ENCODE measurements at regions not wholly inside any gene's neighbourhood (a gene's known extent, or its start where the extent isn't known, plus 50 kb on each side); places are given as distances from the start of the nearest gene placed in this dataset.
"Not testable (repeated sequence)": the region's sequence is repeated elsewhere in the genome, so short reads cannot be mapped to it uniquely, and the experiment has no call there.

DNA sequence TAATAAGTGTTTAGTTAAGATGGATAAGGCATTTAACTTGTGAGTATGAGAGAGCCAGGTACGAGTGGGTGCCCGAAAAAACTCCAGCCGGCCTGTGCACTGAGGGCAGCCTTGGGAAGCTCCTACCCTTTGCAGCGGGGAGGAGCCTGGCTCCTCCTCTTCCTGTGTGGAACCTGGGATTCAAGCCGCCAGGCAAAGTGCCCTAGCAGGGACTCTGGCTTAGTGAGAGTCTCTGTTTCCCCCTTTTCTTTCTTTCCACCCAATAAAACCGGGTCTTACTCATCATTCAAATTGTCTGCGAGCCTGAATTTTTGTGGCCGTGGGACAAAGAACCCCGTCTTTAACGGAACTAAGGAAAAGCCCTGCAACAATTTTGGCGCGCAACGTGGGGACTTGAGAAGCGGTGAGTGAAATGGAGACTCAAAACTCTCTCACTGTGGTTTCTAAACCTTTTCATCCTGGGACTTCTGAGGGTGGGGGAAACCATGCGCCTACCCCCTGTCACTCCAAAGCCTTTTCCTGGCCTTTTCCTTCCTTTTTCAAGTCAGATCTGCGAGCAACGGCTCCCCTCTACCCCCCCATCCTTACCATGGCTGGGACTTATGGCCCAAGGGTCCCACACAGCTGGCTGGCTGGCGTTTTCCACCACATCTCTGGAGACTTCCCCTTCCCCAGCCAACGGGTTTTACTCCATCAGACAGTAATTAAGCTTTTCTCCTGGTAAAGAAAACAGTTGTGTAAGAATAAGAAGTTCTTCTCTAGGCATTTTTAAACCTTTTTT, 535.7 kb upstream of the ACO1 start:
- no peak for DNase-seq

DNA sequence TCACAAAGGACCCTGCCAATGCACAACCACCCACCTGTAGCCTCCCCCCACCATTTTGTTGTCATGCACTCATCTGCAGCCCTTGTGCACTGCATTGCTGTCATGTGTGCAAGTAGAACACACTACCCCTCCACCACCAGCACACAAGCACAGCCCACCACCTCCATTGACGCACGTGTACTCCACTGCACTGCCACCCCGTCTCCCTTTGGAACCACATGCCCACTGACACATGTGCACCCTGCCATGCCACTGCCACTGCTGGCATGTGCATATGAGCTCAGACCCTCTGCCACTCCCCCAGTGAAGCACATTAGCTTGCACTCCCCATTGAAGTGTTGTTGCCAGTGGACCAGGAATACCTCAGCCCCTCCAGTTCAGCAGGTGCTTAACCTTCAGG, 530.3 kb upstream of the ACO1 start:
- DNase-seq, result no peak

DNA sequence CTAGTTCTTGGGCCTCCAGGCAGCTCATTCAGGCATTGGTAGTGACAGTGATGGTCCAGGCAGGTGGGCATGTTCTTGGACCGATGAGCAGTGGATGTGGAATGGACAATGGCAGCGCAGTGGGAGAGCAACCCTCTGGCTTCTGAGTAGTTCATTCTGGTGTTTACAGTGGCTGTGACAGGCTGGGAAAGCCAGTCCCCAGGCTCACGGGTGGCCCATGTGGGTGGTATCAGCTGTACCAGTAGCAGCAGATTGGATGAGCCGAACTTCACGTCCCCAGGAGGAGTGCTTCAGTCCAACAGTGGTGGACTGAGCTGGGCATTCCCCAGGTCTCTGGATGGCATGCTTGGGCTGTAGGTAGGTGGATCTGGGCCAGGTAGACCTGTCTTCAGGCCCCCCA, 515.6 kb upstream of the ACO1 start:
- DNase-seq, result no peak

DNA sequence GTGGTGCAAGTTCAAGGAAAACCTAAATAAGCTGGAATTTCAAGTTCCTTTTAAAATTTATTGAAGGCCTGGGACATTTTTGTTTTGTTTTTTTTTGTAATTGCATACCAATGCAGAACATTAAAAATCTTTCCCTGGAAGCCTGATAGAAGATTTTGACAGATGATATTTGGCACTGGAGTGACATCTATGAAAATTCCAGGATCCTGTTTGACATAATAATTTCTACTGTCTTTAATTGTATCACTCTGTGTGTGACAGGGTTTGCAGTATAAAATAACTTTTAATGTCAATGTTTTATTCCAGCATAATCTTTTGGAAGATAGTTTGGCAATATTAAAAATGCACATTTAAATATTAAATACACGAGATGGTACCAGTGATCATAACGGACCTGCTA, 514.2 kb upstream of the ACO1 start:
- DNase-seq, result no peak

DNA sequence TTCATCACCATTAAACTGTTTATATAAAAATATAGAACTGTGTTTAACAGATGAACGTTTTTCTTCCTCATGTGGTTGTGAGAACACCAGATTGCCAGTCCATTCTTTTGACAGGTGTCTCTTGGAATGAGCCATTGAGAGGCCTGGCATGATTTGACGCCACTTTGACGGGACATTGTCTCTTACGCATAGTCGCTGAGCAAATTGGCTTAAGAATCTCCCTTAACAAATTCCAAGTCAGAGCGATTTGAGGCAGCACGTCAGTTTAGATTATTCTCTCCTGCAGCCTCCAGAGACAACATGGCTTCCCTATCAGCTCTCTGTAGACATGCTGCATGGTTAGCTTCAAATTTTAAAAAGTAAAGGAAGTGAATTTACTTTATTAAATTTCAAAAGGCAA, 510.7 kb upstream of the ACO1 start:
- DNase-seq, result no peak

DNA sequence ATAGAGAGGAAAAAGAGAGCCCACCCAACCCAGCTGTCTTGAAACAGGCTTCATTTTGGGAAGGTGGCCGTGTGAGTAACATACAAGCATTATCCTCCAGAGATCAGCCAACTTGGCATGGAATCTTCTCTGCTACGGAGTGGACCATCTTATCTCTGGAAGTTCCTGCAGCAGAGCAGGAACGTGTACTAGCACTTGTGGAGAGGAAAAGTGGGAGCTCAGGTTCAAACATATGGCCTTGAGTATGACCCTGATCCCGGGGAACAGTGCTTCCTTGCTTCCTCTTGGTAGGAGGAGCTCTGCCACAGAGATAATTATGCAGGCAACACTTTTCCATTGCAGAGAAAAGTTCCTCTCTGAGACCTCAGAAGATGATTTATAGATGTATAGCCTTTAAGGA, 490.4 kb upstream of the ACO1 start:
- no peak for DNase-seq

DNA sequence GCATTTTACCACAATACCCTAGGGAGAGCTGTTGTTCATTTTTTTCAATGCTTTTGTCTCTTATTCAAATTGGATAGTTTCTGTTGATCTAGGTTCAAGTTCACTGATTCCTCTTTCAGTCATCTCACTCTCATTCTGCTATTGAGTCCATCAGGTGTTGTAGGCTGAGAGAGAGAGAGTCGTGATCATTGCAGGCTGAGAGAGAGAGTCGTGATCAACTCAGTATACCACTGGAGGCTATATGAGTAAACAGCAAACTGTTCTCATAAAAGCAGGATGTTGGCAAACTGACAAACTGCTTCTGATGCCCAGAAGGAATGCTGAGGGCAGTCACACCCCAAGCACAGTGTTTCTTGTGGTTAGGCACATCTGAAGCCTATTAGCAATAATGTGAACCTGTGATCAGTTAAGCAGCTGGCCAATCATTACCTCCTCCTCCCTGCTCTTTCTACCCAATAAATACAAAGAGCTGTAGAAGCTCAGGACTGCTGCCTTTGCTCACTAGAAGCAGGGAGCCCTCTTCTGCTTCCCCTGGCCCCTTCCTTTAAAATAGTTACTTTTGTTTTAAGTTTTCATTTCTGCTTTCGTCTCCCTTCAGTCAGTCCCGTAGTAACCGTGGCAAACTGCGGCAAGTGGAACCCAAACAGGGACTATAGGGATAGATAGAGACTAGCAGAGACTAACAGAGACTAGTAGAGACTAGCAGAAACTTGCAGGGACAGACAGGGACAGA, 476.1 kb upstream of the ACO1 start:
- DNase-seq, result no peak

DNA sequence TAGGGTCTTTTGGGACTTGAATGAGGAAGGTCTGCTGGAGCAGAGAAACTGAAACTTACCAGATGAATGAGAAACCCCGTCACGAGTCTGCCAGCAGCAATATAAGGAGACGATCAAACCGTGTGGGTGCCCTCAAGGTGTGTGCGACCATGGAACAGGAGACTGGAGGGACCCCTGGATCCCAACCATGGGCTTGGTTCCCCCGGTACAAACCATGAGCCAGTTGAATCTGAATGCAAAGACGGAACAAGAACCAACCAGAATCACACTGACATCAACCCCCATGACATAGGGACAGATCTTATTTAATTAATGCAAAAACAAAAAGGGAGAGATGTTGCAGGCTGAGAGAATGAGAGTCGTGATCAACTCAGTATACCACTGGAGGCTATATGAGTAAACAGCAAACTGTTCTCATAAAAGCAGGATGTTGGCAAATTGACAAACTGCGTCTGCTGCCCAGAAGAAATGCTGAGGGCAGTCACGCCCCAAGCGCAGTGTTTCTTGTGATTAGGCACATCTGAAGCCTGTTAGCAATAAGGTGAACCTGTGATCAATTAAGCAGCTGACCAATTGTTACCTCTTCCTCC, 475.5 kb upstream of the ACO1 start:
- DNase-seq, result no peak

DNA sequence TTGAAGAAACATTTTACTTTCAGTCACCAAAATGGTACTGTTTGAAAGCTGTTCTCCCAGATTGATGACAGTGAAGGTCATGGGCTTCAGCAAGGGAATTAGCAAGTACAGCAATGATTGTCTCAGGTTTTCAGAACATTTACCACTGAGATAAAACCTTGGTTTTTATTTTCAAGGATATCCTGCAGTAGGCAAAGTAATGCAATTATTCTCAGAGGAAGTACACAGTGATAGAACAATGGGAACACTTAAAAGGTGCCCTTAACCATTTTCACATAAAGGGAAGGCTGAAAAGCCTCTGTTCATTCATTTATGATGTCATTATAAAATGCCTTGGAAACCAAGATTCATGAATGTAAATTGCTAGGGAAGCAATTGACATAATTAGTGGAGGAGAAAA, 471.8 kb upstream of the ACO1 start:
- DNase-seq, result no peak

DNA sequence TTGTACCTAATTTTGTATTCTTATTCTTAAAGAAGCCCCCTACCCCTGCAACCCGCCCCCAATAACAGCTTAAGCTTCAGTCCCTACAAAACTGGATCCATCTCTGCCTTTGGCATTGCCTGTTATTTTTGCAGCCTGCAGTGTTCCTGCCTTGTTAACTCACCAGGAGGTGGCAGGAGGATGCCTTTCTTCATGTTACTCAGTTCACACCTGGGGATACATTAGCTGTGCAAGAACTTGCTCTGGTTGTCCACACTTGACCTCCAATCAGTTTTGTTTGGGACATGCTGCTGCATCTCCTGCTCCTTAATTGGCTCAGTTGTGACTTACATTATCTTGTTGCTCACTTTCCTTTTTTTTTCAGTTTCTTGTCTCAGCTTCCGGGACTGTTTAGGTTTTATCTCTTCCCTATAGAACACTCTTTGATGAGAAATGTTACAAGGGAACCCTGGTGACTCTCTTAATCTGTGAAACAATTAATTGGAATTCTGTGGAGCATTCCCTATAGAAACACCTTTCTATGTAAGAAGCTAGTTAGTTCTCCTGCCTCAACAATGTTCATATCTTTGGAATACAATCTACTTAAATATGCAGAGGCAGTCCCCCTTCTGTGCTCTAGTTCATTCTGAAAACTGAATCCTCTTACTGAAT, 467.7 kb upstream of the ACO1 start:
- no peak for DNase-seq

DNA sequence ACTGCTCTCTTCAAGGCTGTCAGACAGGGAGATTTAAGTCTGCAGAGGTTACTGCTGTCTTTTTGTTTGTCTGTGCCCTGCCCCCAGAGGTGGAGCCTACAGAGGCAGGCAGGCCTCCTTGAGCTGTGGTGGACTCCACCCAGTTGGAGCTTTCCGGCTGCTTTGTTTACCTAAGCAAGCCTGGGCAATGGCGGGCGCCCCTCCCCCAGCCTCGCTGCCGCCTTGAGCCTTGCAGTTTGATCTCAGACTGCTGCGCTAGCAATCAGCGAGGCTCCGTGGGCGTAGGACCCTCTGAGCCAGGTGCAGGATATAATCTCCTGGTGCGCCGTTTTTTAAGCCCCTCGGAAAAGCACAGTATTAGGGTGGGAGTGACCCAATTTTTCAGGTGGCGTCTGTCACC, 446.7 kb upstream of the ACO1 start:
- not testable (repeated sequence) for DNase-seq

DNA sequence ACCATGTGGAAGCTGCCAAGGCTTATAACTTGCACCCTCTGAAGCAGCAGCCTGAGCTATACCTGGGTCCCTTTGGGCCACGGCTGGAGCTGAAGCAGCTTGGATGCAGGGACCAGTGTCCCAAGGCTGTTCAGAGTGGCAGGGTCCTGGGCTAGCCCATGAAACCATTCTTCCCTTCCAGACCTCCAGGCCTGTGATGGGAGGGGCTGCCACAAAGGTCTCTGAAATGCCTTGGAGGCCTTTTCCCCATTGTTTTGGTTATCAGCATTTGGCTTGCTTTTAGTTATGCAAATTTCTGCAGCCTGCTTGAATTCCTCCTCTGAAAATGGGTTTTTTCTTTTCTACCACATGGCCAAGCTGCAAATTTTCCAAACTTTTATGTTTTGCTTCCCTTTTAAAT, 433.7 kb upstream of the ACO1 start:
- no peak for DNase-seq

DNA sequence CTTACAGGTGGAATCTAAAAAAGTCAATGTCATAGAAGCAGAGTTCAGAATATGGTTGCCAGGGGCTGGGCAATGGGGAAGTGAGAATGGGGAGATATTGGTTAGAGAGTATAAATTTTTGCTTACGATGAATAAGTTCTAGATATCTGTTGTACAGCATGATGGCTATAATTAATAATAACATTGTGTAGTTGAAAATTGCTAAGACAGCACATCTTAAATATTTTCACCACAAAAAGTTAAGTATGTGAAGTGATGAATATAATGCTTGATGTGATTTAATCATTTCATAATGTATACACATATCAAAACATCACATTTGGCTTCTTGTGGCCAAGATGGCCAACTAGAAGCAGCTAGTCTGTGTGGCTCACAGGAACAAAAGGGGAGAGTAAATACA, 425.9 kb upstream of the ACO1 start:
- DNase-seq, result no peak

DNA sequence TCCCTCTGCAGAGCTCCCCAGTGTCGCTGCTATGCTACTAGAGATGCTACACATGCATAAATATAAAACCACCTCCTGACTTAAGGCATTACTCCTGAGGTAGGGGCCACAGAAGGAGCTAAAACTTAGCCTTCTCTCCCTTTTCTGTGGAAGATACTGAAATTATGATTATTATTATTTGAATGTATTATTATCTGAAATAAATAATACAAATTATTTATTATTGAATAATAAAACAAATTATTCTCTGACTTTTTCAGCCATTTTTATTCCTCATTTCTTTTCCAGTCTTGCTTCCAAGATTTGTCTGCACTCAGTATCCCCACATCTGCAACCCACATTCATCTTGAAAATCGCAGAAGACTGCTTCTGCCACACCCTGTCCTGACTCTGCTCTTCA, 414.9 kb upstream of the ACO1 start:
- no peak for DNase-seq

DNA sequence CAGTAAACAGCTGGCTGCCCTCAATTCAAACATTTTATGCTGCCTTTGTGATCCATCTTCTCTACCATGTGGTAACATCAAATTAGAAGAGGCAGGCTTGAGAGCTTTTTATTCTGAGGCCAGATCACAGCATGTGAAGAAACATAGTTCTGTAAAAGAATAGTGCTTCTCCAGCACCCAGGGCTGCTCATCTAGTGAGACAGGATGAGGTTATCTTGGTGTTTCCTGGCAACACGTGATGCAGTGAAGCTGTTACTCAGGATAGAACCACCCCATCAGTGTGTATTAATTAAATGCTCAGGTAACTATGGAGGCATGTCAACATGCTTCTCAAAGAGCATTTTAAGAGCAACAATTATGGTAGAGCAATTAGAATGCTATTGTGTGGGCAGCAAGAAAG, 400.5 kb upstream of the ACO1 start:
- no peak for DNase-seq

DNA sequence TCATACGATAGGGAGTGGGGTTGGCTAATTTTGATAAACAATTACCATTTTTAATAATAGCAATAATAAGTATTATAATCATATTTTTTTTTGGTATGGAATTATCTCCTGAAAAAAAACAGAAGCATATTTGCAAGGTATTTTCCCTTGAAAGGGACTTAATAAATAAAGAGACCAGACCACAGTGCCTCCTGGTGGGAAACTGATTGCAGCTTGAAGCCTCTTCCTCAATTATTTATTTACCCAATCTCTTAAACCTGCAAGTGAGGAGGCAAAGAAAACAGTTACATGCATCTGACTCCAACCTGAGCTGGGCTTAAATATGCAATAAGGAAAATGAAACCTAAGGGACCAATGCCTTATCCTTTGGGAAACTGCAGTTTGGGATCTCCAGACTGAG, 388.1 kb upstream of the ACO1 start:
- no peak for DNase-seq

DNA sequence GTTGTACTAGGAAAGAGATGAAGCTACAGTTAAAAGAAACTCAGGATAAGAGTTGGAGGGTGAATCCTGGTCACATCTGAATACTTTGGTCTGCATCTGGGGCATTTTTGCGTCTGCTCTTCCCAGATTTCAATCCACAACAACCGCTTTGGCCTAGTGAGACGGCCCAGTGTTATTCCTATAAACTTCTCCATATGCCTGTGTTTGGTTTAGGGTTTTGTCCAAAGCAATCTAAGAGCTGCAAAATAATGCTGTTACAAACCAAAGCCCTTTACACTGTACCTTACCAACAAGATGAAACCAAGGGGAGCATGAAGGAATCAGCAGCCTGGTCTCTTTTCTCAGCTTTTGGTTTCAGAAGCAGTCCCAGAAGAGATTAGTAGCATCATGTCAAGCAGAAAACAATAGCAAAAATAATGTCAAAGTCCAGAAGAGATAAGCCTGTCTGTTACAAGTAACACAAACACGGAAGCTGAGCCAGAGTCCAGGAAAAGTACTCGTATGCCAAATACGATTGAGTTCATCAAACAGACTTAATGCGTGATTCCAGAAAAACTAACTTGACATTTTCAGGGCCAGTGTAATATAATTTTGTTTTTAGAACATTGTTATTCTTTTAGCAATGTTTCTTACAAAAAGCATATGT, 379.9 kb upstream of the ACO1 start:
- no peak for DNase-seq

DNA sequence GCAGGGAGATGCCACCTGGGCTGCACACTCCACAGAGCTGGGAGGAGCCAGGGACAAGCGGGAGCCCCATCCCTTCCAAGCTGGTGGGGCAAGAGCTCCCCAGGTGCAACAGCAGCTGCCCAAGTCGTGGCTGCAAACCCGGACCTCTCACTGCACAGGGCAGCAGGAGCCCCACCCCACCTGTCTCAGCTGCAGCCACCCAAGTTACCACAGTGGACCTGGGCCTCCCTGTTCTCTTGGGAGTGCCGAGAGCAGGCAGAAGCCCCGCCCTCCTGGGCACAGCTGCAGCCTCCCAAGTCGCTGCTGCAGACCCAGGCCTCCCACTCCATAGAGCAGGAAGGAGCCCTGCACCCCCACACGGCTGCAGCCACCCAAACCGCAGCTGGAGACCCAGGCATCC, 374.1 kb upstream of the ACO1 start:
- DNase-seq, result no peak

DNA sequence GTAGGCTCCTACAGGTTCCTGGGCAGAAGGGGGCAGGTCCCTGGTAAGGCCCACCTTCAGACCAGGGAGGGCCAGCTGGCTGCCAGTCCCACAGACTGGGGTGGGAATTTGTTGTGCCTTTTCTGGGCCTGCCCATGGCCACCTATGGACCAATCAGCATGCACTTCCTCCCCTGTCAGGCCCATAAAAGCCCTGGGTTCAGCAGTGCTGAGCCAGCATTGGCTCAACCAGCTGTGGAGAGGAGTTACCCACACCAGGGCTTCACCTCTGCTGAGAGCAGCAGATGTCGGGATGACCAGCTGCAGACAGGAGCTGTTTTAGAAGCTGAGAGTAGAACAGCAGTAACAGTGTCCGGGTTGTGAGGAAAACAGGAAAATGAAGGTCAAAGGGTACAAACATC, 373.4 kb upstream of the ACO1 start:
- no peak for DNase-seq

DNA sequence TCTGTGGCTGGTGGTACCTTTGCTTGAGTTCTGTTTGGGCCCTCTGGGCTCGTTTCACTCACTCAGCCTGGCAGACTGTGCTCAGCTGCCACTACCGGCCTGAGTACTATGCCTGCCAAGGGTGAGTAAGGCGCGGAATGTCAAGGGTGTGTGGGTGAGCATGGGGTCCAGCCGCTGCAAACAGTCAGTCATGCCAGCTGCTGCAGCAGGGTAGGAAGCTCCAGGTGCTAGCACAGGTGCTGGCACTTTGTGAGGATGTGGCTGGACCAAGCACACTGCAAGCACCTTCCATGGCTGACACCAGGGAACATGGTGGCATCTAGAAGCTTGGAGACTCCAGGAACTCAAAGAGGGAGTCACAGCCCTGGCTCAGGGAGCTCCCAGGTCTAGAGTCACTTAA, 368.6 kb upstream of the ACO1 start:
- no peak for DNase-seq

DNA sequence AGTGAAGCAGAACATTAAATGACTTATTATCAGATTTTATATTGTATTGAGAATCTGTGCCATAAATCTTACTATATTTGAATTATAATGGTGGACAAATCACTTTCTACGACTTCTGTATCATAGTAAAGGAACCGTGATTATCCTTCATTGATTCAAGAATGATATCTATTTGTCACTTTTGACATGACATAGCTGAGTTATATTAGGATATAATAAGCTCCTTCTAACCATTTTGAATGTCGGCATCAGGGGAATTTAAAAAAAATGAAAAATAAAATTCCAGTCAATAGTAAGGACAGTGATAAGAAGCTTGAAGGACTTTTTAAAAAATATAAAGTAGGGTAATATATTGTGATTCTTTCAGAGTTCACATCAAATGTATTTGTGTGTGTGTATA, 338.9 kb upstream of the ACO1 start:
- no peak for DNase-seq

DNA sequence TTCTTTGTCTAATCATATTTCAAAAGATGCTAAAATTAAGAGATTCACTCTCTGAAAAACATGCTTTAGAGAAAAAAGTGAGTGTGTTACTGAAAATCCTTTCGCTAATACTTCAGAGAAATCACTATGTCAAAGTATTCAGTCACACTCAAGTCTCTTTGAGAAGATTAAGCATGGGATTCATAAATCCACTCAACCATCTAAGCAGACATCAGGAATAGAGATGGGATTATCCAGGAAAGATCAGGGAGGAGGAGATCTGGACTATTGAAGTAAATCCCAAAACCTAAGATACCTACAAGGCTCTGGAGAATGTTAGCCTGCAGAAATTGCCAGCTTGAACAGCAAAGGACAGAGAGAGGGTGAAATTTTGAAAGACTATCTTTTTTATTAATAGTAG, 317.2 kb upstream of the ACO1 start:
- no peak for DNase-seq

DNA sequence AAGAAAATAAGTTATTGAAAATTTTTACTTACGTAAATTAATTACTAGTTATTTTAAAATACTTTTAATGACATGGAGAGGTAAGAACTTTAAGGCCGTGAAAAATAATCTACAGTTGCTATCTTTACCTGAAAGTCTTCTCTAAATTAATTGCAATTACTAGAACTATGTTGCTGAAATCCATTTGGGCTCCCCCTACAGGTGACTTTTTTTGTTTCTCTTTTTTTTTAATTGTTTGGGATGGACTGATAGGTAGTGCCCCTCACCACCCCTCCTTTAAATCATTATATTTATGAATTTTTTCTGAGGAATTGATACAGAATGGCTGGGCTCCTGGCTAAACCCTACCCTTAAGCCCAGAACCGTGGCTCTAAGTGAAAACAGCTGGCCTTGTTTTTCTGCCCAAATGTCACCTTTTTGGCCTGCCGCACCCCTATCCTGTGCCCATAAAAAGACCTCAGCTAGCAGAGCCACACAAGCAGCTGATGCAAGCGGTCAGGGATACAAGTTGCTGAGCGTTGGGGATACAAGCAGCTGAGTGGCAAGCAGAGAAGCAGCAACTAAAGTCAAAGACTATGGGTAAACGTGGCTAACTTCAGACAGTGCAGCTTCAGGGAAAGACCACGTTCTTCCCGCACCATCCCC, 315.2 kb upstream of the ACO1 start:
- no peak for DNase-seq
